ENCODE measurements at regions not wholly inside any gene's neighbourhood (a gene's known extent, or its start where the extent isn't known, plus 50 kb on each side); places are given as distances from the start of the nearest gene placed in this dataset.

DNA sequence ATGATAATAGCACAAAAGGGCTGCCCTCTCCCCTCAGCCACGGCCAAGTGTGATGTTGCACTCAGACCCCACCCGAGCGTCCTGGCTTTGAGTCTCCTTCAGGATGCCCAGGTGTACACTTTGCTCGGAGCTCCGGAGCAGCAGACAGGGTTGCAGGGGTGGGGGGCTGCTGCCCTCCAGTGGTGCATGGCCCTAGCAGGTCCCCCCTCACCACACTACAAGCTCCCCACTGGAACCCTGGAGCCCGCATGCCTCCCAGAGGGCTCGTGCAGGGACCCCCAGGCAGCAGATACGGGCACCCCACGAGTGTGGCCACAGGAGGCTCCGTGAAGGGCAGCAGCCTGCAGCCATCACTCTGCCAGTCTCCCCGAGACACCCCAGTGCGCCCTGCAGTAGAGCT is 69.9 kb upstream of the C14orf180 start:
- Histone ChIP-seq H3K27ac (no peak overlapping the region), H3K27me3 (no peaks in the 10 kb centered on the region), H3K9me3 (no peaks in the 10 kb centered on the region), H3K4me1 (no peaks in the 10 kb centered on the region), H3K4me3 (replicated peaks in 1 of 3) (no peak overlapping the region), H3K36me3 (no peaks in the 10 kb centered on the region)
- intact Hi-C loops (cut with DNase I), result no loop called here
- TF ChIP-seq, protein P1, sequence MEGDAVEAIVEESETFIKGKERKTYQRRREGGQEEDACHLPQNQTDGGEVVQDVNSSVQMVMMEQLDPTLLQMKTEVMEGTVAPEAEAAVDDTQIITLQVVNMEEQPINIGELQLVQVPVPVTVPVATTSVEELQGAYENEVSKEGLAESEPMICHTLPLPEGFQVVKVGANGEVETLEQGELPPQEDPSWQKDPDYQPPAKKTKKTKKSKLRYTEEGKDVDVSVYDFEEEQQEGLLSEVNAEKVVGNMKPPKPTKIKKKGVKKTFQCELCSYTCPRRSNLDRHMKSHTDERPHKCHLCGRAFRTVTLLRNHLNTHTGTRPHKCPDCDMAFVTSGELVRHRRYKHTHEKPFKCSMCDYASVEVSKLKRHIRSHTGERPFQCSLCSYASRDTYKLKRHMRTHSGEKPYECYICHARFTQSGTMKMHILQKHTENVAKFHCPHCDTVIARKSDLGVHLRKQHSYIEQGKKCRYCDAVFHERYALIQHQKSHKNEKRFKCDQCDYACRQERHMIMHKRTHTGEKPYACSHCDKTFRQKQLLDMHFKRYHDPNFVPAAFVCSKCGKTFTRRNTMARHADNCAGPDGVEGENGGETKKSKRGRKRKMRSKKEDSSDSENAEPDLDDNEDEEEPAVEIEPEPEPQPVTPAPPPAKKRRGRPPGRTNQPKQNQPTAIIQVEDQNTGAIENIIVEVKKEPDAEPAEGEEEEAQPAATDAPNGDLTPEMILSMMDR (IDR thresholded peaks at IDR 0.05), result no peak
- no peak for TF ChIP-seq POLR2A (IDR thresholded peaks at IDR 0.05)
- WGBS, 2 donors, result 76% methylated on average over 12 of the region's 12 CpGs
- DNase-seq, result no peak

DNA sequence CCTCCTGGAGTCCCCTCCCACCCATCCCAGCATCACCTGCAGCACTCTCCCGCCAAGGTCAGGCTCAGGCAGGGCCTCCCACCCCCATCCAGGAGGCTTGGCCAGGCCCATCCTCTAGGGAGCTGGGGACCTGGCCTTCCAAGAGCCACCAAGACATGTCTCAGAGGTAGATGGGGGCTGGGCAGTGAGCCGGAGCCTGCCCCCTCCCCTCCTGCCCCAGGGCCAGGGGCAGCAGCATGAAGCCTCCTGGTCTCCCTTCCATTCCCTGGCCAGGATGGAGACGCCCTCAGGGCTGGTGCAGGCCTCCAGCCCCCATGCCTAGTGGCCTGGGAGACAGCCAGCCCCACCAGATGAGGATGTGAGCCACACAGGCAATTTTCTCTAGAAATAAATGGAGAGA is 69.3 kb upstream of the C14orf180 start:
- no peak for TF ChIP-seq POLR2A (IDR thresholded peaks at IDR 0.05)
- TF ChIP-seq, protein P1 (IDR thresholded peaks at IDR 0.05), result no peak
- no peaks in the 10 kb centered on the region for H3K36me3 ChIP-seq
- H3K4me1 ChIP-seq, result no peaks in the 10 kb centered on the region
- H3K27me3 ChIP-seq, result no peaks in the 10 kb centered on the region
- H3K9me3 ChIP-seq, result no peaks in the 10 kb centered on the region
- no peak for DNase-seq
- WGBS, 2 donors, result 25 to 29% methylated on average over 2 of the region's 3 CpGs
- H3K27ac ChIP-seq, result no peak overlapping the region
- H3K4me3 ChIP-seq (replicated peaks in 1 of 3), result no peak overlapping the region
- intact Hi-C loops (cut with DNase I), result no loop called here

DNA sequence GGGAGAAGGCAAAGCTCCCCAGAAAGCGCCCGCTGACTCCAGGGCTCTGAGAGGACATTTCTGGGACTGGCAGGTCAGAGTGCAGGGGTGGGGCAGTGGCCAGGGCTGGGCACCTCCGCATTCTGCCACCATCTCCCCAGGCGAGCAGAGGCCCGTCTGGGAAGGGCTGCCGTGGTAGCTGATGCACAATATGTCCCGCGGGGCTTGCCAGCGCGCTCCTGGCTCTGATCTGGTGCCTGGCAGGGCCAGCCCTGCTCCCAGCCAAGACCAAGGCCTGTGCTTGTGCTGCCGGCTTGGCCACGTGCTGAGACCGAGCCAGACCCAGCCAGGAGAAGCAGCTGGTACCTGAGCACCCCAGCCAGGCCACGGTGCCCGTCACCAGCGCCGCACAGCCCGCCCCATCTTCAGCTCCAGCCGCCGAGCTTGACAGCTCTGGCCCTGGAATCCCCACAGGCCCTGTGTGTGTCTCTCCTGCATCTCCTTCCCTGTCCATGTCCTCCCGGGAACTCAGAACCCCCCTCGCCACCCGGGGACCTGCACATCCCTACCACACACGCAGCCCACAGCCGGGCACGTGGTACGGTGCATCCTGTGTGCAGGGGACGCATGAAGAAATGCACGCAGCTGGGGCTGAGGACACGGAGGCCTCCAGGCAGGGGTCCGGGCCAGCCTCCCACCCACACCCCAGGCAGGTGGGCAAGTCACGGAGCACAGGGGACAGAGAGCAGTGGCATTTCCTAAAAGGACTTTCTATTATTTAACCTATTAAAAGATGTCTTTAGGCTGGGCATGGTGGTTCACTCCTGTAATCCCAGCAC is 68.6 kb upstream of the C14orf180 start:
- no peak for DNase-seq
- no peaks in the 10 kb centered on the region for H3K36me3 ChIP-seq
- H3K27ac ChIP-seq, result no peak overlapping the region
- no peaks in the 10 kb centered on the region for H3K4me1 ChIP-seq
- intact Hi-C loops (cut with DNase I), result no loop called here
- no peak overlapping the region for H3K4me3 ChIP-seq (replicated peaks in 1 of 3)
- no peak for TF ChIP-seq POLR2A (IDR thresholded peaks at IDR 0.05)
- TF ChIP-seq, protein P1 (IDR thresholded peaks at IDR 0.05), result no peak
- H3K9me3 ChIP-seq, result no peaks in the 10 kb centered on the region
- 81 to 84% methylated on average over 24 to 29 of the region's 32 CpGs for WGBS, 2 donors
- H3K27me3 ChIP-seq, result no peaks in the 10 kb centered on the region

DNA sequence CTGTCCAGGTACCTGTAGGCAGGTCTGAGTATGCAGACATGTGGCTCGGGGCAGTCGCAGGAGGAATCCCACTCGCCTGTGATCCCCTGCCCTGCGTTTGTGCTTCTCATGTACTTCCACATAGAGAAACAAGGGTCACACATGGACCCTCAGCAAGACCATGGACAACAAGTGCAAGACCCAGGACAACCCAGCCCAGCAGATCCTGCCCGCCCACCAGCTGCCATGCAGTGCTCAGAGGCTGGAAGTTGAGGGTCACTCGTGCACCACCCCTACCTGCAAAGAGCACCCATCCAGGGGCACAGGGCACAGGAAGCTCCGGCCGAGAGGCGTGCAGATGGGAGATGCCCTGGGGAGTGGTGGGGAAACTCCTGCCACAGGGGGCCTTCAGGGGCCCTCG is 67.5 kb upstream of the C14orf180 start:
- H3K9me3 ChIP-seq, result no peaks in the 10 kb centered on the region
- no peaks in the 10 kb centered on the region for H3K4me1 ChIP-seq
- DNase-seq, result no peak
- intact Hi-C loops (cut with DNase I), result no loop called here
- H3K27me3 ChIP-seq, result no peaks in the 10 kb centered on the region
- H3K36me3 ChIP-seq, result no peaks in the 10 kb centered on the region
- H3K4me3 ChIP-seq (replicated peaks in 1 of 3), result no peak overlapping the region
- no peak for TF ChIP-seq POLR2A (IDR thresholded peaks at IDR 0.05)
- TF ChIP-seq, protein P1 (IDR thresholded peaks at IDR 0.05), result no peak
- no peak overlapping the region for H3K27ac ChIP-seq
- WGBS, 2 donors, result 77 to 88% methylated on average over 9 to 10 of the region's 10 CpGs

DNA sequence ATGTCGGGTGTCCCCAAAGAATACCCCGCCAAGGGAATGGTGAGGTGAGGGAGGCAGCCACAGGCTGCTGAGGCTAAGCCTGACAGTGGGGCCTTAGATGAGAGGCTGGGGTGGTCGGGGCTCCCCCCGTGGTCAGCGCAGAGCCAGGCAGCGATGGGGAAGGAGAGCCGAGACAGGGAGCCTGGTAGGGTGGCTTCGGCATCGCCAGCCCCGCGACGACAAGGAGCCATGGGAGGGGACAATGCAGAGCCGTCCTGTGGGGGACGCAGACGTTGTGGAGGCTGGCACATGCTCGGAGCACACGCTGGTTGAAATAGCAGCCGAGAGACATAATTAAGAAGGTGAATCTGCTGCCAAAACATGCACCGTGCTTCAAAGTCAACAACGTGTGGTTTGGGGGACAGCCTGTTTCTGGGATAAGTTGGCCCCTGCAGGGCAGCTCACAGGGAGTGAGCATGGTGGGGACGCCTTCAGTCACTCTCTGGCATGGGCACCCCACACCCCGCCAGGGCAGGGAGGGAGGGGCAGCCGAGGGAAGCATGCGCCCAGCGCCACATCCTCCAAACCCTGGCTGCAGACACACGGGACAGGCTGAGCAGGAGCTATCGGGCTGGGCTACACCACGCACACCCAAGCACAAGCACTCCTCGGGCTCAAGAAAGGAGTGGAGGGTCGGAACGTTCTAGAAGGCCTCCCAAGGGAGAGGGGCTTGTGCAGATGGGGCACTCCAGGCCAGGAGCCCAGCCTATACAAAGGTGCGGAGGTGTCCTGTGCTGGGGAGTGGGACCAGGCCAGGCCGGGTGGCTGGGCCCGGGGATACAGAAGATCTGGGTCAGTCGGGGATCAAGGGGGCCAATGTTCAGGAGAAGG is 66.6 kb upstream of the C14orf180 start:
- no peak for DNase-seq
- intact Hi-C loops (cut with DNase I), result no loop called here
- no peaks in the 10 kb centered on the region for H3K4me1 ChIP-seq
- H3K4me3 ChIP-seq (replicated peaks in 1 of 3), result no peak overlapping the region
- no peaks in the 10 kb centered on the region for H3K27me3 ChIP-seq
- TF ChIP-seq, protein P1 (IDR thresholded peaks at IDR 0.05), result no peak
- TF ChIP-seq POLR2A (IDR thresholded peaks at IDR 0.05), result no peak
- H3K36me3 ChIP-seq, result no peaks in the 10 kb centered on the region
- H3K9me3 ChIP-seq, result no peaks in the 10 kb centered on the region
- 73 to 75% methylated on average over 19 to 35 of the region's 35 CpGs for WGBS, 2 donors
- H3K27ac ChIP-seq, result no peak overlapping the region
